ENCODE measurements at regions not wholly inside any gene's neighbourhood (a gene's known extent, or its start where the extent isn't known, plus 50 kb on each side); places are given as distances from the start of the nearest gene placed in this dataset.

- peak; percentile 23 to 29 for DNase-seq (ENCODE audit: low read depth in 2 of 2)
Observed at GRCh38 chr2:180077295-180077906, 70.3 kb upstream of the CWC22 start.

- no peak for DNase-seq (ENCODE audit: low read depth in 2 of 2)
Observed at GRCh38 chr2:180075870-180076269, 68.8 kb upstream of the CWC22 start.

- no peak for DNase-seq (ENCODE audit: low read depth in 2 of 2)
Observed at GRCh38 chr2:180071797-180072196, 64.7 kb upstream of the CWC22 start.

GRCh38 chr2:180063494-180064092 lies 56.5 kb upstream of the CWC22 start:
- DNase-seq (ENCODE audit: low read depth in 2 of 2) = no peak

GRCh38 chr2:180062178-180062577 lies 55.1 kb upstream of the CWC22 start:
- no peak for DNase-seq (ENCODE audit: low read depth in 2 of 2)

- DNase-seq (ENCODE audit: low read depth in 2 of 2) = no peak
Observed at GRCh38 chr2:180061546-180061945, 54.4 kb upstream of the CWC22 start.

- DNase-seq (ENCODE audit: low read depth in 2 of 2) = no peak
Observed at GRCh38 chr2:180061085-180061484, 54.0 kb upstream of the CWC22 start.

GRCh38 chr2:180058993-180059392 lies 51.9 kb upstream of the CWC22 start:
- no peak for DNase-seq (ENCODE audit: low read depth in 2 of 2)

GRCh38 chr2:180057706-180058412 lies 50.8 kb upstream of the CWC22 start:
- DNase-seq (ENCODE audit: low read depth in 2 of 2) = no peak

Measured in lung microvascular endothelial cell (primary cell).